GM21825 (cell line): ENCODE measurements at regions not wholly inside any gene's neighbourhood (a gene's known extent, or its start where the extent isn't known, plus 50 kb on each side); places are given as distances from the start of the nearest gene placed in this dataset.

Source experiments
- ATAC-seq: cut with Tn5 transposase; IDR thresholded peaks from one replicate; pipeline ENCODE4 v1.9.1; 2021; ENCODE audit warnings: mild to moderate bottlenecking, moderate library complexity; ENCODE audit not compliant: unreplicated experiment

GRCh38 chr3:5523125-5523524 lies 335.6 kb downstream of the EDEM1 start:
- no peak for ATAC-seq

GRCh38 chr3:5531039-5531438 lies 343.5 kb downstream of the EDEM1 start:
- ATAC-seq = no peak

- no peak for ATAC-seq
Measured at GRCh38 chr3:5531741-5532290, 344.3 kb downstream of the EDEM1 start.

- no peak for ATAC-seq
Measured at GRCh38 chr3:5540532-5540931, 353.0 kb downstream of the EDEM1 start.

- no peak for ATAC-seq
Measured at GRCh38 chr3:5542472-5542871, 355.0 kb downstream of the EDEM1 start.

- ATAC-seq = no peak
Measured at GRCh38 chr3:5543047-5543446, 355.5 kb downstream of the EDEM1 start.

- no peak for ATAC-seq
Measured at GRCh38 chr3:5545719-5546118, 358.2 kb downstream of the EDEM1 start.

- ATAC-seq = no peak
Measured at GRCh38 chr3:5553203-5553602, 365.7 kb downstream of the EDEM1 start.

GRCh38 chr3:5554245-5554747 lies 366.8 kb downstream of the EDEM1 start:
- no peak for ATAC-seq

- no peak for ATAC-seq
Measured at GRCh38 chr3:5560199-5560598, 372.7 kb downstream of the EDEM1 start.

- ATAC-seq = no peak
Measured at GRCh38 chr3:5563537-5564277, 376.2 kb downstream of the EDEM1 start.

GRCh38 chr3:5564278-5564666 lies 376.8 kb downstream of the EDEM1 start:
- ATAC-seq = no peak

GRCh38 chr3:5565026-5565425 lies 377.5 kb downstream of the EDEM1 start:
- ATAC-seq = no peak

GRCh38 chr3:5567113-5567512 lies 379.6 kb downstream of the EDEM1 start:
- no peak for ATAC-seq

- no peak for ATAC-seq
Measured at GRCh38 chr3:5568451-5568850, 380.9 kb downstream of the EDEM1 start.

GRCh38 chr3:5569152-5569551 lies 381.6 kb downstream of the EDEM1 start:
- ATAC-seq = no peak

- ATAC-seq = no peak
Measured at GRCh38 chr3:5572168-5572567, 384.7 kb downstream of the EDEM1 start.

GRCh38 chr3:5576277-5577011 lies 388.9 kb downstream of the EDEM1 start:
- ATAC-seq = no peak

- ATAC-seq = no peak
Measured at GRCh38 chr3:5579139-5579602, 391.7 kb downstream of the EDEM1 start.

- ATAC-seq = no peak
Measured at GRCh38 chr3:5579946-5580345, 392.4 kb downstream of the EDEM1 start.

GRCh38 chr3:5580826-5581225 lies 393.3 kb downstream of the EDEM1 start:
- no peak for ATAC-seq

- ATAC-seq = no peak
Measured at GRCh38 chr3:5581743-5582142, 394.2 kb downstream of the EDEM1 start.
